Peyer's patch (tissue), 4 donors: ENCODE measurements at regions not wholly inside any gene's neighbourhood (a gene's known extent, or its start where the extent isn't known, plus 50 kb on each side); places are given as distances from the start of the nearest gene placed in this dataset.

Experiments used
- CTCF ChIP-seq, 6 experiments: fragments of 450-650 bp in 4 of 6; fragments of 200-600 bp in 2 of 6; sonication (generic) in 1 of 6; IDR thresholded peaks; one replicate each; pipeline ENCODE4 v1.5.1; 2017 to 2019; ENCODE audit warnings: antibody characterized with exemption in 6 of 6, mild to moderate bottlenecking in 3 of 6, moderate library complexity in 1 of 6
- POLR2A ChIP-seq, 2 donors: fragments of 450-650 bp; IDR thresholded peaks; one replicate each; pipeline ENCODE4 v1.5.1; 2017; ENCODE audit warnings: antibody characterized with exemption in 2 of 2, mild to moderate bottlenecking in 2 of 2, moderate library complexity in 2 of 2

- TF ChIP-seq CTCF (IDR thresholded peaks at IDR 0.05) (no peak), POLR2A (IDR thresholded peaks at IDR 0.05) (no peak)
Measured at GRCh38 chr5:166576323-166576722, 1715.1 kb upstream of the WWC1 start.
